CD4-positive, alpha-beta T cell treated with Interleukin-10 for 1 hour (primary cell): ENCODE measurements at regions not wholly inside any gene's neighbourhood (a gene's known extent, or its start where the extent isn't known, plus 50 kb on each side); places are given as distances from the start of the nearest gene placed in this dataset.

Experiments used
- DNase-seq: peaks from one replicate; pipeline ENCODE4 v3.0.0-alpha.2; 2020

DNA sequence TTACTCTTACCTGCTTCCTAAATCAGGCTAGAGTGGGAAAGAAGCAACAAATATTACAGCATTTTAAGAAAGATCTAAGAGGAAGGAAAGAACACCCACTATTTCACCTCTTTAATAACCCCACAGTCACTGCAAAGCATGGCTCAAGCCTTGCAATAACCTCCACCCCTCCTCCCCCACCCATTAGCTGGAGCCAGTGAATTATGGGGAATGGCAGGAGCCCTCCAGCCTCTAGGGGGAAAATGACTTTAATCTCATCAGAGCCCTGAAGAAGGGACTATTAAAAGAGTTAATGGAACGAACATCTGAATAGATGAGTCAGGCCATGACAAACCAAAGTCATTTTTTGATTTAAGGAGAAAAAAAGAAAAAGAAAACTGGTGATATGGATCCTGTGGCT is 630.7 kb upstream of the PLXNA2 start:
- DNase-seq: no peak

DNA sequence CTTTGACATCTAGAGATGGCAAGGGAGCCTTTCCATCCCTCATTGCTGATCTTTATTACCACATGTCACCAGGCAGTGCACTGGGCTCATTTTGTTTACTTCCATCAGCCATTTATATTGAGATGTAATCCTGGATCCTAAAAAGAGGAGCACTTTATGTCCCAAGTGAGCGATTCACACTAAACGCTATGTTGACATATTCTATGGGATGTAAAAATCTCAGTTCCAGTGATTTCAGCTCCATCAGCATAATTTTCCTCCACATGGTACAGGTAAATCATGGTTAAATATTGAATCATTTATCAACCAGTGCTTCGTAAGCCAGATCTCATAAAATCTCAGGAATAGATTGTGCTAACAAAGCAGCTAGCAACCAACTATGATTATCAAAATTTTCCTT is 634.8 kb upstream of the PLXNA2 start:
- DNase-seq: no peak

DNA sequence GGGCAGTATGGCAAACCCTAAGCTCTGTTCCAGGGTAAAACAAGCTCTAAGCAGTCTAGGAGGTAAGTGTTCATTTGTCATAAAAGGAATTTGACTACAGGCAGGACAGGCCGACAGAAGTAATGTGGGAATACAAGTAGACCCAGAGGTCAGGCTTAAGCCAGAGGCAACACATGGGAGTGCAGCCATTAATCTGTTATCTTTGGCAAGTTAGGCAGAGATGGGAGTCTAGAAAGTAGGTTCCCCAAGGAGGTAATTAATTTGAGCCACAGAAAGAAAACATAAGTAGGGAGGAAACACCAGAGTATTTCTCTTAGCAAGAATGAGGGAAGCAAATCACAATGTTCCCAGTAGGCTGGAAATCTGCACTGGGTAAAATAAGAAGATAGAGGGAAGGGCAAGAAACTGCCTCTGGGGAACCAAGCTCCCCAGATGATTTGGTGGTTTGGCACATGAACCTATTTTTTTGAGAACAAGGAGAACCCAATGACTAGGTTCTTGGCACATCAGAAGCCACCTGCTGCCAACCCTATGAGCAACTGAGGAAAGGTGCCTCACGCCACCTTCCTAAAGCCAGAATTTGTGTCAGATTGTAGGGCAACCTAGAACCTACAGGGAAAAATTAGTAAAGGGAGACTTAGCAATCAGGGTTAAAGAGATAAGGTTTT is 636.4 kb upstream of the PLXNA2 start:
- no peak for DNase-seq

DNA sequence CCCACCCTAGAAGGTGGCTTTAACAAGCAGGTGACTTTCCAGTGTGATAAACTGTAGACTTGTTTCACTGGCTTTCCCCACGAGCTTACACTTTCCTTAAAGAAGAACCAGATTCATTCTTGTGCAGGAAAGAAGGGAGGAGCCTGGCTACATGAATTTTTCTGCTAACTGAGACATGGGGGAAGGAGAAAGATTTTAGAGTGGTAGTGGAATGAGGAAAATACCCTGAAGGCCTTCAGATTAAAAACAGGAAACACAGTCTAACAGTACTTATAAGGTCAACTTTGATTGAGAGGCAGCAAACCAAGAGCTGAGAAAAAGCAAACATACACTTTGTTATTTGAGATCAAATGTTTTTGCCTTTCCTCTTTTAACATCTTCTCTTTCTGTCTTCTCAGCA is 640.9 kb upstream of the PLXNA2 start:
- no peak for DNase-seq

DNA sequence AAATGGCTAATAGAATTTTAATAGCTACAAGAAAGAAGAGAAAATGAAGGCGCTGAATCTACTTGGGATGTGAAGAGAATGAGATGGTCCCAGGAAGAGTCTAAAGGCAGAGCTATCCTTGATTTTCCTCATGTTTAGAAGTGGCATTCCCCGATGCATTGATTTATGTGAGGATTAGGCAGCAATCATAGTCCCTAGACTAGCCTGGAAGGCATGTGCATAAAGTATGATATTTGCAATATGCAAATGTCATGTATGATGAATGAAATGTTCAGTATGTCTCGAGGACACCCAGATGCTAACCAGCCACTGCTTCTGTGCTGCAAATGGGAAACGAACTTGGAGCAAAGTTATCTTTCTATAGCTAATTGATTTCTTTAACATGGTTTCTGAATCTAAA is 641.5 kb upstream of the PLXNA2 start:
- no peak for DNase-seq

DNA sequence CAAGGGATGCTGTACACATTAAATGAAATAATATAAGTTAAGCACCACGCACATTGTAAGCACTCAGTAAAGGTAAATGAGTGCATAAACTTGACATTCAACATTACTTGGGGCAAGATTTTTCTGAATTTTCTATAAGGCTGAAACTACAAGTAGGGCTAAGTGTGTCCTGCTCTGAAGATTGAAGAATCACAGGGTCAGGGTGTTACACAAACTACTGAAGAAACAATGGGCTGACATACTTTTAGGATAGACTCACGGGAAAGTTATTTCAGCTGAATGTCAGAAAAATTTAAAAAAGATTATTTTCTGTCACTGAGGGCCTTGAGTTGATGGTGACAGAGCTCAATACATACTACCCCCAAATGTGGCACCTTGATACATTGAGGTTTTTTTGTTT is 644.2 kb upstream of the PLXNA2 start:
- no peak for DNase-seq

DNA sequence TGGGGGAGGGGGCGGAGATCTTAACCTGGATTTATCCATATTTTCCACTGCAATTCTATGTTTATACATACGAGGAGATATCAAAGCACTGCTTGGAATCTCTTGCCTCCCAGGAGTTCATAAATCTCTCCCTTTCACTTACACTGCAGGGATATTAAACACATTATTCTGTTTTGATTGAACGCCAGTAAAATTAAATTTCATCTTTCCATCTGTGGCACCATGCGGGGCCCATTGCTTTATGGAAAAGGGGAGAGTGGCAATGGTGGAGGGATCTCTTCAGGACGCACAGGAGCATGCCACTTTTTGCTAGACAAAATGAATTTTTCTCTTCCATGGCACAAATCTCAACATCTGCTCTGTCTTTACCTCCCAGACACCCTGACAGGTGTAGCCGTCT is 648.0 kb upstream of the PLXNA2 start:
- no peak for DNase-seq

DNA sequence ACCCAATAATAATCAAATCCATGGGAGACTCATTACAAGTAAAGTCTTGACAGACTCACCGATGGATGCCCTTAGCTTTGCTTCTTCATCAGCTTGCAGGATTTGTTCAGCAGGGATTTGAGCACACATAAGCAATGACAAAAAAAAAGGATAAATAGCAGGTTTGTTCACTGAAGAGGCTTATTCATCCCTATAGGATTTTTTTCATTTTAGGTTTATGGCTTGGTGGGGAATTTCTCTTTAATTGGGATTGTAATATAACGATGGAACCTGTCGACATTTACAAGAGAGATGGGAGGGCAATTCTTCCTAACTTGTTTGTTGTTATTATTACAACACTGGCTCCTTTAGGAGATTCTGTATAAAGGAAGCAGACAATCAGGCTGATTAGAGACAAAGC is 649.1 kb upstream of the PLXNA2 start:
- no peak for DNase-seq

DNA sequence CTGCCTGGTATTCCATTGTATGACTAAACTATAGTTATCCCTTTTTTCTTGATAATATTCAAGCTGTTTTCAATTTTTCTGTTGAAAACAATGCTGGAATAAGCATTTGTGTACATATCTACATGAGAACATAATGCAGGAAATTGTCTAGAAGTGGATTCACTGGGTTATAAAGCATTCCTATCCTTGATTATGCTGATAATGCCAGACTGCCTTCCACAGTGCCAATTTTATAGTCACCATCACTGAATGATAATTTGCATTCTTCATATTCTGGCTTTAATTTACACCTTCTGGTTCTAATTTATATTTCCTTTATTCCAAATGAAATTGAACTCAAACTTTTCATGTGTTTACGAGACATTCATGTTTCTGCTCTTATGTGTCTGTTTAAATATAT is 651.0 kb upstream of the PLXNA2 start:
- DNase-seq: no peak

DNA sequence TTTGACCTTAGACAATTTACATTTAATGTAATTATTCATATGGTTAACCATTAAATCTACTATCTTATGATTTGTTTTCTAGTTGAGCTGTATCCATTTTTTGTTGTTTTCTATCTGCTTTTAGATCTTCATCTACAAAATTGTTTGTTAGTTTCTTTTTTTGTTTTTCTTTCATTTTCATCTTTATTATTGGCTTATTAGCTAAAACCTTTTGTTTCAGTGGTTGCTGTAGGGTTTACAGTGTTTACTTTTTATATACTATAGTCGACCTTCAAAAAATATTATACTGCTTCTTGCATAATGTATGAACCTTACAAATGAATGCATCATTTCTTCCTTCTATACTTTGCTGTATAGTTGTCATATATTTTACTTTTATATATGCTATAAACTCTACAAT is 651.6 kb upstream of the PLXNA2 start:
- DNase-seq: no peak

DNA sequence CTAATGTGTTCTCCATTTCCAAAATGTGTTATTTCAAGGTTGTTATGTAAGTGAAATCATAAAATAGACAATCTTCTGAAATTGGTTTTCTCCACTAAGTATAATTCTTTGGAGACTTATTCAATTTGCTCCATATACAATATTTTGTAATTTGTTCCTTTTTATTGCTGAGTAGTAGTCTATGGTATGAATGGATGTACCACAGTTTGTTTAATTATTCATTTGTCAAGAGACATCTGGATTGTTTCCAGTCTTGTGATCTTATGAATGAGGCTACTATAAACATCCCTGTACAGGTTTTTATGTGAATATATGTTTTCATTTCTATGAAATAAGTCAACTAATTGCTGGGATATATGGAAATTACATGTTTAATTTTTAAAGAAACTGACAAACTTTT is 652.6 kb upstream of the PLXNA2 start:
- DNase-seq: no peak

DNA sequence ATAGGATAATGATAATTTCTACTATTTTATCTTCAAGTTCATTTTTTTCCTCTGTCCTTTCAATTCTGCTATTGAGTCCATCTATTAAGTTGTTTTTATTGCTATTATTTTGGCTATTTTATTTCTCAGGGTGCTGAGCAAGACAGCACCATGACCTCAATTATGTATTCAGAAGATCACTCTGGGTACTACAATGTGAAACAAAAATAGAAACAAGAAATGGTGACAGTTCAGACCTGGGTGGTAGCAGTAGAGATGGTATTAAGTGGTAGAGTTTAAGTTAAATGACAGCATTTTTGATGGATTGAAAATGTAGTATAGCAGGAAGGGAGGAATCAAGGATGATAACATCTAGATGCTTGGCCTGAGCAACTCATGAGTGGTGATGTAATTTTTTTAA is 655.3 kb upstream of the PLXNA2 start:
- DNase-seq: no peak

DNA sequence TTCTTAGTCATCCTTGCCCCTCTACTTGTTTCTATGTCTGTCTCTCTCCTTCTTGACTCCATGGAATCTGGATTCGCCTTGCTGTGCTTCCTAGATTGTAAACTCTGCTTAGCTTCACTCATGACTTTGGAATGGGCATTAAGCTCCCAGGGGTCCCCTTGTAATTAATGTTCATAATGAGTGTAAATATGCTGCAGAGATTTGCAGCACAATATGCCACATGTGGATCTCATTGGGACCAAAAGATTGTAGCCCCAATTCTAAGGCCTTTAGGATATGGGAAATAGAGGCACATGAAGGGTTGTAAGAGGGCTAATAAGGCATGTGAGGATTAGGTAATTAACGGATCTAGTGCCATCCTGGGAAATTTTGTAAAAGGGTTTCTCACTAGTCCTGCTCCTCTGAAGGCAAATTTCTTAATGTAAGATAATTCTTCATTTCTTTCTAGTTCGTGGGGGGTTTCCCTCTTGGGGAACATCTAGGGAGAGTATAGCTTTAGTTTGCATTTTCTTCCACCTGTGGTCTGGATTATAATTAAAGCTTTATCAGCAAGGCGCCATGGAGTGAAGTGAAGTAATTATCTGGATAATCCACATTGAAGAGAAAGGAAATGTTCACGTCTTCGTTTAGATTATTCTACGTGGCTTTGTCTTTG is 659.2 kb upstream of the PLXNA2 start:
- no peak for DNase-seq

DNA sequence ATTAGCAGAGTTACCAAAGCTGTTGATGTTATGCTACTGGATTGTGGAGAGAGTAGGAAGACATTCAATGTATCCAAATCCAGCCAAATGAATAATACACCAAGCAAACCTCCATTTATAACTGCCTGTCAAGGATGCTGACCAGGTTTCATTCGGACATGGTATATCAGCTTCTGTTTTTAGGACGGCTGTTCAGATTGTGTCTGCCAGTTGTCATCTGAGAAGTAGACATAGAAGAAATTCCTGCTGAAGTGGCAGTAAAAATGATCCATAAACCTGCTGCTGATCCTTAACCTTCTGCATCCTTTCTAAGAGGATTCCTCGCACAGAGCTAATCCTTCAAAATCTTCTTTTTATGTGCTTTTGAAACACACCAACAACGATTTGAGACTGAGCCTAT is 663.6 kb upstream of the PLXNA2 start:
- no peak for DNase-seq

DNA sequence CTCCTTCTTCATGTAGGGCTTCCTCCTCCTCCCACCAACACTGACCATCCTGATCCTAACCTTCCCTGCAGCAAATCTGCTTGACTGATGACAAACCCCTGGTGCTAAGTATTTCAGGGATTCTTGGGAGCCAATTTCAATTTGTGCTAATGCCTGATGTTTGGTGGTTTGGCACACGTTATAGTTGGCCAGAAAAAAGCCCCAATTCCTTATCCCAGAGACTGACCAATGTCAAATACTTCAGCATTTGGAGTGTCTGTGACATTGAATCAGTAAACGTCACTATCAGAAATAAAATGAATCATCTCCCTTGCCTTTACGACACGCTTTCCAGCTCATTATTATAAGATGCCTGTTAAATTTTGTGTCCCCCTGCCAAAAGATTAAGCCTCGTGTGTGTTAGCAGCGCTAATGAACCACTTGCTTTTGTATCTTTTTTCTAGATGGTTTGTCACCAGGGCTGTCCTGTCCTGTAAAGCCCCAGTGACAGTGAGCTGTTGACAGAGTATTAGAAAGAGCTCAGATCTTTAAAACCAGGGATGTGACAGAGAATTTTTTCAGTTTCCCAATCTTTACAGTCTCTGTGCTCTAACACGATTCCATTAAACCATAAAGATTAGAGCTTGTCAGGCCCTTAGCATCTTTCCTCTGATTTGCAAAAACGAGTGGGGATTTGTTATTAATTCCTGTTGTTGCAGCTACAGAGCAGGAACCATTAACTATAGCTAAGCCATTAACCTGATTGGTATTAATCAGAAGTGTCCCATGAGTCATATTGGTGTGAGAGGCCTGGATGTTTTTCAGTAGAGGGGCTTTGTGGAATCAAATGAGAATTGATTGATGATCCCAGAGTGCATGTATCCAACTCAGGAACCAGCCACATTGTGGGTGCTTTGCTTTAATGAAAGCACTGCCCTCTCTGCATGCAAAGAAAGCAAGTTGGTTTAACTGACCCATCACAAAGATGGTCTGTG is 665.1 kb upstream of the PLXNA2 start:
- no peak for DNase-seq

DNA sequence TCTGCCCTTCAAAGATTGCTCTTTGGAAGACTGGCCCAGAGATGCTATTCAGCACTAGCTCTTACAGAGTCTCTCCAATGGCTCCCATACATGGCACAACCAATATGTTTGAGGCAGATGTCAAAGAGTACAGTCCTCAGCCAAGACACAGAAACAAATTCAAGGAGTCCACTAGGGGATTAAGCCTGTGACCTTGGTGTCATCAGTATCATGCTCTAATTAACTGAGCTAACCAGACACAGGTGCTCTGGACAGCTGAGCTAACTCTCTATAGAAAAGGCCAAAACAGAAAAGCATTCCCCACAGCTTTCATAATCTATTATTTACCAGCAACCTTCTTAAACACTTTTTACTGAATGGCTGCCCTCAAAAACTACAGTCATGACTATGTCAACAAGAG is 666.0 kb upstream of the PLXNA2 start:
- DNase-seq: no peak

DNA sequence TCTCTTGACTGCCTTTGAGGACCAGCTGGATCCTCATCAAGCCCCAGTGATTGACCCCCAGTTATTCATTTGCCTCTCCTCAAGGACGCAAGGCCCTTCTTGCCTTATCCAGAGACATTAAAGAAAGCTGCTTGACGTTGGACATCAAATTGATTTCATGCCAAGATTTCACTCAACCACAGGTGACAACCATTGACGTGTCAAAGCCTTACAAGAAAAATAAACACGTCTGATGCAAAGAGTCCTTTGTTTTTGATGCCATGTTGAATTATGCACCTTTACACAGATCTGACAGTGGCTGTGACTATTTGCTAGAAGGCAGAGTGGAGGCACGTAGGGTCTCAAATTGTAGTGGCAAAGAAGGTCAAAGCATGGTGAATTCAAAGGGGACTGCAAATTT is 666.2 kb upstream of the CAMK1G start:
- DNase-seq: no peak

DNA sequence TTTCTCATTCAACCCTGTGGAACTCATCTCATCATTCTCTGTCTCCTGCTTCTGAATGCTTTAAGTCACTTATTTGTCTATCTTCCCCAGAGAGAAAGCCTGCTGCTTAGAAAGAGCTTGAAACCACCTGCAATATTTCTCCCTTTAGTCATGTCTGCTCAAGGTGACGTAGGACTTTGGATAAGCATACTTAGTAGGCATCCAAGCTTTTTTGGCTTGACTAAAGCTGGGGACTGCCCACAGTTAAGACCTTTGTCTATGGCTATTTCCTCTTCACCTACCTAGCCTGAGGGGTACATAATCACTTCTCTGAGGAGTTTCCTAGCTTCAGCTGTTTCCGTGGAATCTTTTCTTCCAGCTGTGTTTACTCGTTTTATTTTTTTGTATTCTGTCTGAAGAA is 665.8 kb upstream of the CAMK1G start:
- DNase-seq: no peak

DNA sequence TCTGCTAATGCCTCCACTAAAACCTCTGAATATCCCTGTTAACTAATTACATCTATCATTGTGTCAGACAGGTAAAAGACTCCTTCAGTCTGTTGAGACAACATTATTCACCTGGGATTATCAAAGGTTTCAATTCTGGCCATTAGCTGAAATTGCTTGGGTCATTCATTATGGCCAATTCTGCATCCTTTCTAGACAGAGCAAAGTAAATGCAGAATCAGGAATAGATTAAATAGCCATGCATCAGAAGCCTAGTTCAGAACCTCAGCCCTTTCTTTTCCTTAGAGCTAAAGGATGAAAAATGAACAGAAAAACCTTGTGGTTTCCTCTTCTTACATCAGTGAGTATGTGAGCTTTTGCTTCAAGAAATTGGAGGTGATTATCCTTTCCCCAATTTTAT is 665.4 kb upstream of the CAMK1G start:
- DNase-seq: no peak

DNA sequence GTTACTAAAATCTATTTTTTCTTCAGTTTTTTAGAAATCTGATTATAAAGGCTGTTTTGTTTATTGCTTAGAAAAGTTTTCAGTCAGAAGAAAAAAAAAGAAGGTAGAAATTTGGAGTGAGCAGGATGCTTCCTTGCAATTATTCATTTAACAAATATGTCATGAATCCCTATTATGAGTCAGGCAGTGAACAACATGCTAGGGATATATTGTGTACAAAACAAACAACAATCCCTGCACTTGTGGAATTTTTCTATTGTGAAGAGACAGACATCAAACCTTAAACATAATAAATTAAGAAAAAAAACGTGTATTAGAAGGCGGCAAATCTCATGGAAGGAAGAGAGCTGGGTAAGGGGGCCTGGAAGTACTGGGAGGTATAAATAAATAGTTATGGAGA is 664.1 kb upstream of the CAMK1G start:
- DNase-seq: no peak

DNA sequence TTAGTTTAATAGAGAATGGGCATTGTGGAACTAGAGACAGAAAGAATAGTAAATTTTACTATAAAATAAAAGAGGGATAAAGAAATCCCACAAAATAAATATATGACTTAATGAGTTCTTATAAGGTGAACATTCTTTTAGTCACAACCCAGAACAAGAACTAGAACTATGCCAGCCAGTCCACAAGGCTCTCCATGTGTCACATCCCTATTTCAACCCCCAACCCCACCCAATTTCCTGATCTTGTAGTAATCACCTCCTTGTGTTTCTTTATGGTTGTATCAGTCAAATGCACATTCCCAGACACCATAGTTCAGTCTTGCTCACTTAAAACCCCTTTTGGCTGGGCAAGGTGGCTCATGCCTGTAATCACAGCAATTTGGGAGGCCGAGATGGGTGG is 662.3 kb upstream of the CAMK1G start:
- no peak for DNase-seq

DNA sequence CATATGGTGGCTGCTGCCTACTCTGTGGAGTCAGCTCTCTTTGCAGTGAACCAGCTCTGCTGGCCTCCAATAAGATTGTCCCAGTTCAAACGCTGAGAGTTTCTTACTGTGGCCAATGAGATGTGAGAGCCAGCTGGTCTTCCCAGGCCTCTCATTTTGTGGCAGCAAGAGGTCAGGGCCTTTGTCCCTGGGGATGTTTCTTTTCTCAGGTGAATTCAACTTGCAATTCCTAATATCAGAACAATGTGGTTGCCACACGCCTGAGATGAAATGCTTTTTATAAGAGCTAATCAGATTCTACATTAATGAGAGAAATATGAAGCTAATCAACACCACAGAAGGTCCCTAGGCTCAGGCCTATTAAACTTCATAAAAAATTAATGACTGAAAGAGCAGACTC is 660.1 kb upstream of the CAMK1G start:
- no peak for DNase-seq

DNA sequence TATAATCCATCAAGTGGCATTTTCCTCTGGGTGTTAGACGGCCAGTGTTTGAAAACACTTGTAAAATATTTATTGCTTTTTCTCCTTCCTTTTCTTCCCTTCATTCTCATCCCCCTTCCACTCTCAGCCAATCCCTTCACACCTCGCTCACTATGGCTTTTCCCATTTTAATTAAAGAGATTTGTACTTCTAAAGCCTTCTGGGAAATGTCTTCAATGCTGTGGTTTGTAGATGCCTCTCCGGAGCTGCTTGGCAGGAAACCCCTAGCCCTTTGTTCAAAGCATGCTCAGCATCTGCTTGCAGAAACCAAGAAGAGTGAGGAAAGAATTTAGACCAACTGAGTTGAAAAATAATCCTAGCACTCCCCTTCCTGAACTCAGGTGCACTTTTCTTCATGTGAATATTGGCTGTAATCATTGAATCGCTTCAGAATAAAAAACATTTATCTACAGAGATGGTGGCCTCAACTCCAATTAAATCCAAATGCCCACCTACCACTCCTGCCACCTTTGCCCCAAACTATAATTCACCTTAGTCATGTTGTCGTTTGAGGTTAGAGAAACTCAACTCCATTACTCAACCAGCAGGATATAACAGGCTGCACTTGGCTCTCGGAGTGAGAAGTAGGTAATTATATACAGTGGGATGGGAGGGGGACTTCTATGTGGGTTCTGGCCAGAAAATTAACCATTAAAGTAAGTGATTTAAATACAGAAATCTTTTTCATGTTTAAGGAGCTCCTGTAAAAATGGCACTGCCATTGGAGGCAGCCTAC is 659.4 kb upstream of the CAMK1G start:
- no peak for DNase-seq
